ENCODE measurements at regions not wholly inside any gene's neighbourhood (a gene's known extent, or its start where the extent isn't known, plus 50 kb on each side); places are given as distances from the start of the nearest gene placed in this dataset.

GRCh38 chr6:123747515-123747914 is 56.1 kb upstream of the NKAIN2 start:
- no peak overlapping the region for H3K4me3 Mint-ChIP-seq
- H3K27me3 Mint-ChIP-seq (ENCODE audit: low read depth) = no peaks in the 10 kb centered on the region
- no peak for DNase-seq (ENCODE audit: low spot score in 2 of 2, unreplicated experiment in 2 of 2)
- H3K4me1 Mint-ChIP-seq = peaks cover 6% of the 10 kb centered on the region
- TF ChIP-seq, protein P1, sequence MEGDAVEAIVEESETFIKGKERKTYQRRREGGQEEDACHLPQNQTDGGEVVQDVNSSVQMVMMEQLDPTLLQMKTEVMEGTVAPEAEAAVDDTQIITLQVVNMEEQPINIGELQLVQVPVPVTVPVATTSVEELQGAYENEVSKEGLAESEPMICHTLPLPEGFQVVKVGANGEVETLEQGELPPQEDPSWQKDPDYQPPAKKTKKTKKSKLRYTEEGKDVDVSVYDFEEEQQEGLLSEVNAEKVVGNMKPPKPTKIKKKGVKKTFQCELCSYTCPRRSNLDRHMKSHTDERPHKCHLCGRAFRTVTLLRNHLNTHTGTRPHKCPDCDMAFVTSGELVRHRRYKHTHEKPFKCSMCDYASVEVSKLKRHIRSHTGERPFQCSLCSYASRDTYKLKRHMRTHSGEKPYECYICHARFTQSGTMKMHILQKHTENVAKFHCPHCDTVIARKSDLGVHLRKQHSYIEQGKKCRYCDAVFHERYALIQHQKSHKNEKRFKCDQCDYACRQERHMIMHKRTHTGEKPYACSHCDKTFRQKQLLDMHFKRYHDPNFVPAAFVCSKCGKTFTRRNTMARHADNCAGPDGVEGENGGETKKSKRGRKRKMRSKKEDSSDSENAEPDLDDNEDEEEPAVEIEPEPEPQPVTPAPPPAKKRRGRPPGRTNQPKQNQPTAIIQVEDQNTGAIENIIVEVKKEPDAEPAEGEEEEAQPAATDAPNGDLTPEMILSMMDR (IDR thresholded peaks at IDR 0.05; ENCODE audit: unreplicated experiment) = no peak
- H3K27ac Mint-ChIP-seq = no peak overlapping the region
- peaks cover 4% of the 10 kb centered on the region for H3K9me3 Mint-ChIP-seq
- H3K36me3 Mint-ChIP-seq = no peaks in the 10 kb centered on the region

- no peaks in the 10 kb centered on the region for H3K27me3 Mint-ChIP-seq (ENCODE audit: low read depth)
- TF ChIP-seq, protein P1 (IDR thresholded peaks at IDR 0.05; ENCODE audit: unreplicated experiment) = no peak
- no peaks in the 10 kb centered on the region for H3K36me3 Mint-ChIP-seq
- H3K27ac Mint-ChIP-seq = no peak overlapping the region
- H3K4me3 Mint-ChIP-seq = no peak overlapping the region
- H3K9me3 Mint-ChIP-seq = no peaks in the 10 kb centered on the region
- no peak for DNase-seq (ENCODE audit: low spot score in 2 of 2, unreplicated experiment in 2 of 2)
- H3K4me1 Mint-ChIP-seq = peaks cover 6% of the 10 kb centered on the region
Observed at GRCh38 chr6:123745895-123746294, 57.8 kb upstream of the NKAIN2 start.

- H3K27me3 Mint-ChIP-seq (ENCODE audit: low read depth) = peaks cover 2% of the 10 kb centered on the region
- peaks cover 6% of the 10 kb centered on the region for H3K4me1 Mint-ChIP-seq
- H3K36me3 Mint-ChIP-seq = no peaks in the 10 kb centered on the region
- DNase-seq (ENCODE audit: low spot score in 2 of 2, unreplicated experiment in 2 of 2) = no peak
- TF ChIP-seq, protein P1 (IDR thresholded peaks at IDR 0.05; ENCODE audit: unreplicated experiment) = no peak
- no peaks in the 10 kb centered on the region for H3K9me3 Mint-ChIP-seq
- no peak overlapping the region for H3K4me3 Mint-ChIP-seq
- H3K27ac Mint-ChIP-seq = no peak overlapping the region
Observed at GRCh38 chr6:123744840-123745239, 58.8 kb upstream of the NKAIN2 start.

- H3K4me1 Mint-ChIP-seq = peaks cover 6% of the 10 kb centered on the region
- H3K9me3 Mint-ChIP-seq = no peaks in the 10 kb centered on the region
- DNase-seq (ENCODE audit: low spot score in 2 of 2, unreplicated experiment in 2 of 2) = no peak
- H3K4me3 Mint-ChIP-seq = no peak overlapping the region
- H3K27me3 Mint-ChIP-seq (ENCODE audit: low read depth) = peaks cover 2% of the 10 kb centered on the region
- TF ChIP-seq, protein P1 (IDR thresholded peaks at IDR 0.05; ENCODE audit: unreplicated experiment) = no peak
- H3K27ac Mint-ChIP-seq = no peak overlapping the region
- H3K36me3 Mint-ChIP-seq = no peaks in the 10 kb centered on the region
Observed at GRCh38 chr6:123742626-123743025, 61.0 kb upstream of the NKAIN2 start.

GRCh38 chr6:123733180-123733579 is 70.5 kb upstream of the NKAIN2 start:
- no peak overlapping the region for H3K4me3 Mint-ChIP-seq
- H3K9me3 Mint-ChIP-seq = peaks cover 3% of the 10 kb centered on the region
- TF ChIP-seq, protein P1 (IDR thresholded peaks at IDR 0.05; ENCODE audit: unreplicated experiment) = no peak
- H3K27ac Mint-ChIP-seq = no peak overlapping the region
- no peak for DNase-seq (ENCODE audit: low spot score in 2 of 2, unreplicated experiment in 2 of 2)
- H3K36me3 Mint-ChIP-seq = no peaks in the 10 kb centered on the region
- H3K4me1 Mint-ChIP-seq = no peaks in the 10 kb centered on the region
- H3K27me3 Mint-ChIP-seq (ENCODE audit: low read depth) = no peaks in the 10 kb centered on the region

DNA sequence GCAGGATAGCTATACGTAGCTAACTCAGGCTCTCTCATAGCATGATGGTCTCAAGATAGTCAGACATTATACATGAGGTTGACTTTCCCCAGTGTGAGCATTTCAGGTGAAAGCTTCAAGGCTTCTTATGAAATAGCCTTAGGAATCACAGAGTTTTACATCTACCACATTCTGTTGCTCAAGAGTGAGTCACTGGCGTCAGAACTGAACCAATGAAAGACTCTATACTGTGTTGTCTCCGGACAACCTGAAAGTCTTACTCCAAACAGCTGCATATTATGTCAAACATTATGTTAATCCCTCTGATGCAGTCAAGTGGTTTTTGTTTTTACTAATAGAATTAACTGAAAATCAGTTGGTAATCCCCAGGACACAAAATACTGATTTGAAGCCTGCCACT is 79.8 kb upstream of the TRDN start:
- DNase-seq (ENCODE audit: low spot score in 2 of 2, unreplicated experiment in 2 of 2) = no peak
- H3K27me3 Mint-ChIP-seq (ENCODE audit: low read depth) = no peaks in the 10 kb centered on the region
- TF ChIP-seq, protein P1 (IDR thresholded peaks at IDR 0.05; ENCODE audit: unreplicated experiment) = no peak
- H3K36me3 Mint-ChIP-seq = no peaks in the 10 kb centered on the region
- no peak overlapping the region for H3K4me3 Mint-ChIP-seq
- no peak overlapping the region for H3K27ac Mint-ChIP-seq
- H3K4me1 Mint-ChIP-seq = no peaks in the 10 kb centered on the region
- peaks cover 4% of the 10 kb centered on the region for H3K9me3 Mint-ChIP-seq
